ENCODE measurements at regions not wholly inside any gene's neighbourhood (a gene's known extent, or its start where the extent isn't known, plus 50 kb on each side); places are given as distances from the start of the nearest gene placed in this dataset.

GRCh38 chr7:17440831-17441230 is 142.4 kb downstream of the AHR start:
- ChIA-PET CTCF (no interaction called here), POLR2A (ENCODE audit: low non-redundant PET) (no interaction called here)
- H3K27ac ChIP-seq (ENCODE audit: low read depth, low read length, poor library complexity, severe bottlenecking), result no peak overlapping the region
- no TSS peak for BruUV-seq (replicated peaks)
- no peak for DNase-seq (ENCODE audit: low spot score)
- no peak for TF ChIP-seq EZH2 (IDR thresholded peaks at IDR 0.05; ENCODE audit: borderline replicate concordance, low read depth, low read length, poor library complexity, severe bottlenecking)
- intact Hi-C loops (cut with micrococcal nuclease; ENCODE audit: unreplicated experiment), result no loop called here
- no peaks in the 10 kb centered on the region for H3K9me3 ChIP-seq (ENCODE audit: low read depth, low read length, poor library complexity, severe bottlenecking)
- peaks cover 6% of the 10 kb centered on the region for H3K4me1 ChIP-seq (ENCODE audit: insufficient read depth, low read length, poor library complexity, severe bottlenecking)
- H3K4me3 ChIP-seq (ENCODE audit: low read depth, low read length, poor library complexity, severe bottlenecking), result no peak overlapping the region
- no peaks in the 10 kb centered on the region for H3K27me3 ChIP-seq (replicated peaks; ENCODE audit: insufficient read depth, low read depth, low read length, poor library complexity)
- H3K36me3 ChIP-seq (ENCODE audit: insufficient read depth, low read length, poor library complexity, severe bottlenecking), result no peaks in the 10 kb centered on the region

DNA sequence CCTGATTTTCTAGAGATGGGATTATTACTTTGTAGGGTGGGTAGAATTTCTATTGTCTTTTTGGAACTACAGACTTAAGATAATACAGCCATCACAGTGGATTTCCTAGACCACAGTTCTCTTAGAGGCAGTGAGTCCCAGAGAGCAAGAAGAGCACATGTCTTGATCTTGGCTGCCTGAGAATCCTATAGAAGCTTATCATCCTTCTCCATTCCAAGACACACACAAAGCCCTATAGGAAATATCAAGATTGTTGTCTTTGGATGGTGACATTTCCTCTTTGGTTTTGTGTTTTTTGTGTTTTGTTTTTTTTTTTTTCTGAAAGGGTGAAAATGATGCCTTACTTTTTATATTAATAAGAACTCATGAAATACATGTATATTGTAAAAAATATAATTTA is 143.1 kb downstream of the AHR start:
- no peak overlapping the region for H3K4me3 ChIP-seq (ENCODE audit: low read depth, low read length, poor library complexity, severe bottlenecking)
- TF ChIP-seq, protein P1, sequence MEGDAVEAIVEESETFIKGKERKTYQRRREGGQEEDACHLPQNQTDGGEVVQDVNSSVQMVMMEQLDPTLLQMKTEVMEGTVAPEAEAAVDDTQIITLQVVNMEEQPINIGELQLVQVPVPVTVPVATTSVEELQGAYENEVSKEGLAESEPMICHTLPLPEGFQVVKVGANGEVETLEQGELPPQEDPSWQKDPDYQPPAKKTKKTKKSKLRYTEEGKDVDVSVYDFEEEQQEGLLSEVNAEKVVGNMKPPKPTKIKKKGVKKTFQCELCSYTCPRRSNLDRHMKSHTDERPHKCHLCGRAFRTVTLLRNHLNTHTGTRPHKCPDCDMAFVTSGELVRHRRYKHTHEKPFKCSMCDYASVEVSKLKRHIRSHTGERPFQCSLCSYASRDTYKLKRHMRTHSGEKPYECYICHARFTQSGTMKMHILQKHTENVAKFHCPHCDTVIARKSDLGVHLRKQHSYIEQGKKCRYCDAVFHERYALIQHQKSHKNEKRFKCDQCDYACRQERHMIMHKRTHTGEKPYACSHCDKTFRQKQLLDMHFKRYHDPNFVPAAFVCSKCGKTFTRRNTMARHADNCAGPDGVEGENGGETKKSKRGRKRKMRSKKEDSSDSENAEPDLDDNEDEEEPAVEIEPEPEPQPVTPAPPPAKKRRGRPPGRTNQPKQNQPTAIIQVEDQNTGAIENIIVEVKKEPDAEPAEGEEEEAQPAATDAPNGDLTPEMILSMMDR (conservative IDR thresholded peaks at IDR 0.05; ENCODE audit: low read depth, low read length), result no peak
- no peak for TF ChIP-seq EZH2 (IDR thresholded peaks at IDR 0.05; ENCODE audit: borderline replicate concordance, low read depth, low read length, poor library complexity, severe bottlenecking)
- CTCF ChIA-PET, result no interaction called here
- DNase-seq (ENCODE audit: low spot score), result no peak
- H3K36me3 ChIP-seq (ENCODE audit: insufficient read depth, low read length, poor library complexity, severe bottlenecking), result no peaks in the 10 kb centered on the region
- H3K27ac ChIP-seq (ENCODE audit: low read depth, low read length, poor library complexity, severe bottlenecking), result no peak overlapping the region
- H3K9me3 ChIP-seq (ENCODE audit: low read depth, low read length, poor library complexity, severe bottlenecking), result peaks cover 4% of the 10 kb centered on the region
- H3K27me3 ChIP-seq (replicated peaks; ENCODE audit: insufficient read depth, low read depth, low read length, poor library complexity), result no peaks in the 10 kb centered on the region
- POLR2A ChIA-PET (ENCODE audit: low non-redundant PET), result no interaction called here
- intact Hi-C loops (cut with micrococcal nuclease; ENCODE audit: unreplicated experiment), result no loop called here
- BruUV-seq (replicated peaks), result no TSS peak
- H3K4me1 ChIP-seq (ENCODE audit: insufficient read depth, low read length, poor library complexity, severe bottlenecking), result peaks cover 6% of the 10 kb centered on the region

DNA sequence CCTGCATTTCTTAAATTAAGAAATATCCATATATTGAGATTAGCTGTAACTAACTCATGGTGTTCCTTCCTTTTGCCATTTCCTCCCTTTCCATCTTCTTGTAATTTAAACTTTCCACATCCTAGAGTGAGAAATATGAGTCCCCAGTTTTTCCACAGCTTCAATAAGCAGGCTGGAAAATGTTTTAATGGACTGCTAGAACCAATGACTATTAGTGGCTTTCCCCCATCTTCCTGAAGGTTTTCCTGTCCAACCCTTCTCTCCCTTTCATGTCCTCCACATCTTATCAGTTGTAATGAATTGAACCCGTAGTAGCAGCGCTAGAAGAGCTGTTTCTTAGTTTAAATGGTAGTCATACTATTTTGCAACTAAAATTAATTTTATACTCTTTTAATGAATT is 145.7 kb downstream of the AHR start:
- CTCF ChIA-PET, result no interaction called here
- DNase-seq (ENCODE audit: low spot score), result no peak
- Histone ChIP-seq H3K27me3 (replicated peaks; ENCODE audit: insufficient read depth, low read depth, low read length, poor library complexity) (no peaks in the 10 kb centered on the region), H3K27ac (ENCODE audit: low read depth, low read length, poor library complexity, severe bottlenecking) (no peak overlapping the region), H3K4me3 (ENCODE audit: low read depth, low read length, poor library complexity, severe bottlenecking) (no peak overlapping the region), H3K9me3 (ENCODE audit: low read depth, low read length, poor library complexity, severe bottlenecking) (peaks cover 10% of the 10 kb centered on the region), H3K36me3 (ENCODE audit: insufficient read depth, low read length, poor library complexity, severe bottlenecking) (no peaks in the 10 kb centered on the region), H3K4me1 (ENCODE audit: insufficient read depth, low read length, poor library complexity, severe bottlenecking) (peaks cover 6% of the 10 kb centered on the region)
- TF ChIP-seq EZH2 (IDR thresholded peaks at IDR 0.05; ENCODE audit: borderline replicate concordance, low read depth, low read length, poor library complexity, severe bottlenecking), result no peak
- TF ChIP-seq, protein P1 (conservative IDR thresholded peaks at IDR 0.05; ENCODE audit: low read depth, low read length), result no peak
- POLR2A ChIA-PET (ENCODE audit: low non-redundant PET), result no interaction called here
- intact Hi-C loops (cut with micrococcal nuclease; ENCODE audit: unreplicated experiment), result no loop called here
- BruUV-seq (replicated peaks), result no TSS peak

DNA sequence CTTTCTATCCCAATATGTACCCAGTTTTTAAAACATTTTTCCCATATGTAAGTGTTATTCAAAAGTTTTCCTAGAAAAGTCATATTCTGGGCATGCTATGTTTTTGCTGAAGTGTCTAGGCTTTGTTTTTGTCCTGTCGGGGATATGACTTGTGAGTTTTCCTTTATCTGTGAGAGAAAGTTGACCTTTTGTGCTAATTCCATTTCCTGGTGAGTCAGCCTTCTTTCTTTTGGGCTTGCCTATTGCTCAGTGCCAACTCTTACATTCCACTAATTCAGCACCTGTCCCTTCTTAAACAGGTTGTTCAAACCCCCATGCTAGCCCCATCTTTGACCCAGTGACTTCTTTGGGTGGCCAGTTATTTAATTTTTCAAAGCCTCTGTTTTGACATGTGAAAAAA is 146.2 kb downstream of the AHR start:
- no peak overlapping the region for H3K27ac ChIP-seq (ENCODE audit: low read depth, low read length, poor library complexity, severe bottlenecking)
- CTCF ChIA-PET, result no interaction called here
- H3K27me3 ChIP-seq (replicated peaks; ENCODE audit: insufficient read depth, low read depth, low read length, poor library complexity), result no peaks in the 10 kb centered on the region
- no peaks in the 10 kb centered on the region for H3K36me3 ChIP-seq (ENCODE audit: insufficient read depth, low read length, poor library complexity, severe bottlenecking)
- no TSS peak for BruUV-seq (replicated peaks)
- POLR2A ChIA-PET (ENCODE audit: low non-redundant PET), result no interaction called here
- DNase-seq (ENCODE audit: low spot score), result peak; percentile 66
- no peak overlapping the region for H3K4me3 ChIP-seq (ENCODE audit: low read depth, low read length, poor library complexity, severe bottlenecking)
- peaks cover 10% of the 10 kb centered on the region for H3K9me3 ChIP-seq (ENCODE audit: low read depth, low read length, poor library complexity, severe bottlenecking)
- intact Hi-C loops (cut with micrococcal nuclease; ENCODE audit: unreplicated experiment), result no loop called here
- H3K4me1 ChIP-seq (ENCODE audit: insufficient read depth, low read length, poor library complexity, severe bottlenecking), result peaks cover 6% of the 10 kb centered on the region
- no peak for TF ChIP-seq EZH2 (IDR thresholded peaks at IDR 0.05; ENCODE audit: borderline replicate concordance, low read depth, low read length, poor library complexity, severe bottlenecking)
- TF ChIP-seq, protein P1 (conservative IDR thresholded peaks at IDR 0.05; ENCODE audit: low read depth, low read length), result no peak
